SHP77 (cell line): ENCODE measurements at regions not wholly inside any gene's neighbourhood (a gene's known extent, or its start where the extent isn't known, plus 50 kb on each side); places are given as distances from the start of the nearest gene placed in this dataset.
"Not testable (repeated sequence)": the region's sequence is repeated elsewhere in the genome, so short reads cannot be mapped to it uniquely, and the experiment has no call there.

ENCODE experiments used
- DNase-seq, 2 experiments: peaks; one replicate each; lab custom pipeline; 2025; lab: John Stamatoyannopoulos, UW

GRCh38 chr15:81865850-81866537 lies 179.8 kb downstream of the MEX3B start:
- DNase-seq, result no peak

- no peak for DNase-seq
Measured at GRCh38 chr15:81863162-81863561, 182.7 kb downstream of the MEX3B start.

- DNase-seq, result peak; percentile 8 to 61
Measured at GRCh38 chr15:81859737-81860516, 185.9 kb downstream of the MEX3B start.

DNA sequence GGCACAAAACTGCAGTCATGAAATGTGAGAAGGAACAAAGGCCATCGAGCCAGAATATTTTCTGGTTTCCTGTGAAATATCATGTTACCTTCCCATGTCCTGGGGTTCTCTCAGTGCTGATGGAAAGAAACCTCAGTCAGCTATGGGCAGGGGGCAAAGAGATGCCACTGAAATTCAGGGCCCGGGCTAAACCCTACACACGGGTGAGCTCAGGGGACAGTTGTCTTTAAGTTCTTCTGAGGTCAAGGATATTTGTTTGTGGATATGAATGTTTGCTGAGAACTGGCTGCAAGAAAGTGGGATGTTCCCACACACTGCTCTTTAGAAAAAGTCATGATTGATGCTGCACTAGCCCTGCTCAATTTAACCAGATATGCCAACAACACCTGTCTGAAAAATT lies 187.2 kb downstream of the MEX3B start:
- no peak for DNase-seq

GRCh38 chr15:81858136-81858535 lies 187.7 kb downstream of the MEX3B start:
- no peak for DNase-seq

- no peak for DNase-seq
Measured at GRCh38 chr15:81856634-81857026, 189.2 kb downstream of the MEX3B start.

DNA sequence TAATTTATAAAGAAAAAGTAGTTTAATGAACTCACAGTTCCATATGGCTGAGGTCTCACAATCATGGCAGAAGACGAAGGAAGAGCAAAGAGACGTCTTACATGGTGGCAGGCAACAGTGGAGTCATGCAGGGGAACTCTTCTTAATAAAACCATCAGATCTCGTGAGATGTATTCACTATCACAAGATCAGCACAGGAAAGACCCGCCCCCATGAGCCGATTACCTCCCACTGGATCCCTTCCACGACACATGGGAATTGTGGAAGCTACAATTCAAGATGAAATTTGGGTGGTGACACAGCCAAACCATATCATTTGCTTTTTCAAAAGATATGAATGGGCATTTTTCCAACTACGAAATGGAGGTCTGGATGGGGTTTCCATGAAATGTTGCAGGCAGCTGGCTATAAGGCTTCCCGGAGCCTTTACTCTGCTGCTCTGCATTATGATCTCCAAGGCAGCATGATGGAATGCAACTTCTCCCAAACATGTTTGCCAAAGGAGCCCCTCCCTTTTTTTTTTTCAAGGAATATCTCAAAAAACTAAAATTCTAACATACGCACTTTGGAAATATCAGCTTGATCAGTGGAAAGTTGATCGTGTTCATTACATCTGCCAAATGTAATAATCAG lies 189.7 kb downstream of the MEX3B start:
- no peak for DNase-seq

- no peak for DNase-seq
Measured at GRCh38 chr15:81853150-81853748, 192.6 kb downstream of the MEX3B start.

GRCh38 chr15:81852411-81853149 lies 193.2 kb downstream of the MEX3B start:
- no peak for DNase-seq

- no peak for DNase-seq
Measured at GRCh38 chr15:81851757-81852156, 194.1 kb downstream of the MEX3B start.

DNA sequence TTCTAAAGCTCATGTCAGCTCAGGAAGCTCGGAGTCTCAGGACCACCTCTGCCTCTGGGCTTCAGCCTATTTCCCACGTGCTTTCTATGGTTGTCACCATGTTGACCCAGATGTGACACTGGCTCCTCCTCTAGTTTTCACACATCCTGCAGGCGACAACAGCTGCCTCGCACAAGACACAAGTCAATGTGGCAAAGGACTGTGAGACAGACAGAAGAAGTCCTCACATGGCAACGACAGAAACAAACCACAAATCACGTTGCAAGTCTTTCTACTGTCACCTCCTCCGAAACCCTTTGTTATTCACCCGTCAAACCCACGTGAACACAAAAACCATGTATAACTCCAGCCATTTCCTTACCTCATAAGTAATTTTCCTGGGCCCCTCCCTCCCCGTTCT lies 194.5 kb downstream of the MEX3B start:
- DNase-seq, result no peak

DNA sequence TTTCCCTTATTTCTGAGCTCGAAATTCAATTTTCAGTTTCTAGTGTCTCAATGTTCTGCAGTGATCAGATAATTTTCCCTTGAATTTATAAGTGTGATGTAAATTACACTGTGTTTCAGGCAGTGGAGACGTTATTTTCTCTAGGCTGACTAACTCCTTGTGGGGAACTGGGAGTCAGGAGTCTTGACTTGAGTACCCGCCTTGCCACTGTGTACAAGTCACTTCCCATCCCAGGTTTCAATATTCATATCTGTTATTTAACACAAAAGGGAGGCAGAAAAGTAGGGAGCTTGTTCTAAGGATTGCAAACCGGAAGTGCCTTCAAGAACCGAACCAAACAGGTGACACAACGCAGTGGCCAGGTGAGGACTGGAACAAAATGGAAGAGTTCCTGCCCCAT lies 196.5 kb downstream of the MEX3B start:
- DNase-seq, result no peak

DNA sequence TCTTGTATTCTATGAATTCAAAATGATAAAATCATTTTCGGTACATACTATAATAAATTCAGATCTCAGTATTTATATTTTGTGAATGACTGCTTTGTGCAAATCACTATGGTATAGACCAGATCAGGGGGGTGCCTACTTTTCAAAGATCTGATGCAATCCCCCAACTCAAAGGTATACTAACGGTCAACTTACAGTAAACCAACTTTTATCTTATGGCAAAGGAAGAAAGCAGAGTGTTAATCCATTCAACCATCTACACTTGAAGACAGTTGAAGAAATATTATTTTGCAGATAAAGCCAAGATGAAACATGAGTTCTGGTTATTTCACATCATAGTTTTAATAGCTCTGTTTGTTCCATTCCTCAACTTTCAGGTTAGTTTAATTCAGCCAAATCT lies 197.1 kb downstream of the MEX3B start:
- DNase-seq, result no peak

GRCh38 chr15:81843757-81844407 lies 201.9 kb downstream of the MEX3B start:
- no peak for DNase-seq

DNA sequence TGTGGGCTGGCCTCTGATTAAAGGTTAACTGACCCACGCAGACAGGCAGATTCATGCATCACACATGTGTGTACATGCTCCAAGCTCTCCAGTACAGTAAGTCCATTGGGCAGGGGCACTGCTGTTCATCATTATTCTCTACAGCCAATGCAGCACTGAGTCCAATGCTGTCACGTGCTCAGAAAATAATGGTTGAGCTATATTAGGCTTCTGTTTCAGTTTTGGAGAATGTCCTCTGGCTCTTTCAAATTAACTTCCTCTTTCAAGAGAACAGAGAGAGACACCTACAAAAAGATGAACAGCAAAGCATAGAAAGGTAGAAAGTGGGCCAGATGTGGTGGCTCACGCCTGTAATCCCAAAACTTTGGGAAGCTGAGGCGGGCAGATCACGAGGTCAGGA lies 202.6 kb downstream of the MEX3B start:
- no peak for DNase-seq

GRCh38 chr15:81839387-81839786 lies 206.4 kb downstream of the MEX3B start:
- DNase-seq, result no peak

- no peak for DNase-seq
Measured at GRCh38 chr15:81835731-81836130, 210.1 kb downstream of the MEX3B start.

- DNase-seq, result no peak
Measured at GRCh38 chr15:81830520-81830919, 215.3 kb downstream of the MEX3B start.

DNA sequence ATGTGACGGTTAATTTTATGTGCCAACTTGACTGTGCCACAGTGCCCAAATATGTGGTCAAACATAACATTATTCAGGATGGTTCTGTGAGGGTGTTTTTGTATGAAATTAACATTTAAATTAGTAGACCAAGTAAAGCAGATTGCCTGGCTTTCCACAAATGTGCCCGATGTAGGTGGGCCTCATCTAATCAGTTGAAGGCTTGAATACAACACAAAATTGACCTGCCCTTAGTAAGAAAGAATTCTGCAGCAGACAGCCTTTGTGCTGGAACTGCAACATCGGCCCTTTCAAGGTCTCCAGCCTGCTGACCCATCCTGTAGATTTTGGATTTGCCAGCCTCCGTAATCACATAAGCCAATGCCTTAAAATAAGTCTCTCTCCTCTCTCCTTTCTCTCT lies 215.9 kb downstream of the MEX3B start:
- no peak for DNase-seq

DNA sequence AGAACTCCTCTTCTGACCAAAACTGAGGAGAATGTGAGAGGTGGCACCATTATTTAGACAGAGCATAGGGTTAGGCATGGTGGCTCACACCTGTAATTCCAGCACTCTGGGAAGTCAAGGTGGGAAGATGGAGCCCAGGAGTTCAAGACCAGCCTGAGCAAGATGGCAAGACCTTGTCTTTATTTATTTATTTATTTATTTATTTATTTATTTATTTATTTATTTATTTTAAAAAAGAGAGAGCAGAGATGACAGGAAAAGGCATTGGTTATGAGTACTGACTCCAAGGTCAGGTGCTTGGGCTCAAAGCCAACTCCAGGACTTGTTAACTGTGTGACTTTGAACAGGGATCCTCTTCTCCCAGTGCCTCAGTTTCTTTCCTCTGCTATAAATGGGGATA lies 217.7 kb downstream of the MEX3B start:
- DNase-seq, result no peak

DNA sequence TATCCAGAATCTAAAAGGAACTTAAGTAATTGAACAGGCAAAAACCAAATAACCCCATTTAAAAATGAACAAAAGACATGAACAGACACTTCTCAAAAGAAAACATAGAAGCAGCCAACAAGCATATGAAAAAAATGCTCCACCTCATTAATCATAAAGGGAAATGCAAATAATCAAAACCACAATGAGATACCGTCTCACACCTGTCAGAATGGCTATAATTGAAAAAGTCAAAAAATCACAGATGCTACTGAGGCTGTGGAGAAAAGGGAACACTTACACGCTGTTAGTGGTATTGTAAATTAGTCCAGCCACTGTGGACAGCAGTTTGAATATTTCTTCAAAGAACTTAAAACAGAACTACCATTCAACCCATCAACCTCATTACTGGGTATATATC lies 220.7 kb downstream of the MEX3B start:
- no peak for DNase-seq

- not testable (repeated sequence) for DNase-seq
Measured at GRCh38 chr15:81822587-81822986, 223.2 kb downstream of the MEX3B start.
